HG03457 (cell line): ENCODE measurements at regions not wholly inside any gene's neighbourhood (a gene's known extent, or its start where the extent isn't known, plus 50 kb on each side); places are given as distances from the start of the nearest gene placed in this dataset.
"Not testable (repeated sequence)": the region's sequence is repeated elsewhere in the genome, so short reads cannot be mapped to it uniquely, and the experiment has no call there.

ENCODE experiments used
- ATAC-seq: cut with Tn5 transposase; IDR thresholded peaks from one replicate; pipeline ENCODE4 v1.9.1; 2021; ENCODE audit warnings: moderate number of reproducible peaks; ENCODE audit not compliant: unreplicated experiment

DNA sequence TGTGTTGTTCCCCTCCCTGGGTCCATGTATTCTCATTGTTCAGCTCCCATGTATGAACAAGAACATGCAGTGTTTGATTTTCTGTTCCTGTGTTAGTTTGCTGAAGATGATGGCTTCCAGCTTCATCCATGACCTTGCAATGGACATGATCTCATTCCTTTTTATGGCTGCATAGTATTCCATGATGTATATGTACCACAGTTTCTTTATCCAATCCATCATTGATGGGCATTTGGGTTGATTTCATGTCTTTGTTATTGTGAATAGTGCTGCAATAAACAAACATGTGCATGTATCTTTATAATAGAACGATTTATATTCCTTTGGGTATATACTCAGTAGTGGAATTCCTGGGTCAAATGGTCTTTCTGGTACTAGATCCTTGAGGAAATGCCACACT, 65.1 kb upstream of the SLC13A1 start:
- not testable (repeated sequence) for ATAC-seq

DNA sequence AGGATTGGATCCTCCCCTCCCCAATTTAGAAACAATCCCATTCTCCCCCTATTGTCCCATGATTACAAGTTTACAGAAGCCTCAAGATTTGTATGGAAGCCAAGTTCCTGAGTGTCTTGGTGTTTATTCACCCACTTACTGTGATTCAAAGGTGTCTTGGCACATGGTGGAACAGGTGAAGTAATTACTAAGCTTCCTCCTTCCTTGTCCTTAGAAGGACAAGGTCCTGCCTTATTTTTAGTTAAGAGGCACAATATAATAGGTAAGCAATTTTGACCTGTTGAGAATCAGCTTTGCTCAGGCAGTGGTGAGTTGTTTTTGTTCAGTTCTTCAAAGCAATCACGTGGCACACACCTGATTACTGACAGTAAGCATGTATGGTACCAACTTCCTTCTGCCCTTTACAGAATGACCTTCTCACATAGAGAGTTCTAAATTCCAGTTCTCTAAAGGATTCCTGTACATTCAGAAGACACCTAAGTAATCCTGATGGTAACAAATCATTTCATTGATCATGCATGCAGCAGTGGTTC, 60.7 kb upstream of the SLC13A1 start:
- no peak for ATAC-seq

DNA sequence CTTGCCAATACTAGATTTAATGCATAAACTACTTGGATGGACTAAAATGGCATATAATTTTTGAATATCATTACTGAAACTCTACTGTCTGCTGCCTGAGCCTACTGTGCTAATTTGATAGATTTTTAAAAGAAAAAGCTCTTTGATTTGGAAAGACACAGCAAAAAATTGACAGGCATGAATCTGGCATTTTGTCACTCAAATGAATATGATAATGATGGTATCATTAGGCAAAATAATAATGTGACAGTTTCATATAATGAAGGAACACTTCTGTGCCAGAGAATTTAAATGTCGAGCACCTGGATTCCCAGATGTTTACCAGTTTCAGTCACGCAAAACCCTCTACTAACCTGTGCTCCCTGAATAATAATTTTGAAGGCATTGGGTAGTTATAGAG, 60.0 kb upstream of the SLC13A1 start:
- ATAC-seq, result no peak
